Activated B cell treated with CpG ODN at 0.5 μM for 24 hours (primary cell): ENCODE measurements at regions not wholly inside any gene's neighbourhood (a gene's known extent, or its start where the extent isn't known, plus 50 kb on each side); places are given as distances from the start of the nearest gene placed in this dataset.

Experiments
- ATAC-seq: fragments of 200-7000 bp; cut with Tn5 transposase; one replicate; pipeline ENCODE4 v1.10.0; 2021; ENCODE audit warnings: low read depth, mild to moderate bottlenecking, moderate library complexity
- CTCF ChIA-PET: fragments of 350-600 bp; sonication (Branson Sonifier 250); formaldehyde crosslinking; loops from one replicate; lab custom pipeline; 2021; ENCODE audit warnings: antibody characterized with exemption; lab: Charles Lee
- POLR2A ChIA-PET: fragments of 350-600 bp; sonication (Branson Sonifier 250); formaldehyde crosslinking; loops from one replicate; lab custom pipeline; 2021; ENCODE audit warnings: antibody characterized with exemption; lab: Charles Lee
- DNase-seq: peaks from one replicate; pipeline ENCODE4 v3.0.0; 2022
- H3K27ac Mint-ChIP-seq: one replicate; pipeline ENCODE4 v1.8.0; 2020; ENCODE audit warnings: mixed read lengths
- H3K27me3 Mint-ChIP-seq: one replicate; pipeline ENCODE4 v1.8.0; 2021; ENCODE audit warnings: mixed read lengths
- H3K36me3 Mint-ChIP-seq: one replicate; pipeline ENCODE4 v1.8.0; 2021; ENCODE audit warnings: low read depth, mixed read lengths
- H3K4me1 Mint-ChIP-seq: one replicate; pipeline ENCODE4 v1.8.0; 2021; ENCODE audit warnings: mixed read lengths
- H3K4me3 Mint-ChIP-seq: one replicate; pipeline ENCODE4 v1.8.0; 2020; ENCODE audit warnings: mild to moderate bottlenecking, mixed read lengths
- H3K9me3 Mint-ChIP-seq: one replicate; pipeline ENCODE4 v1.8.0; 2020; ENCODE audit warnings: mixed read lengths
- CTCF ChIP-seq: fragments of 200-600 bp; IDR thresholded peaks from one replicate; pipeline ENCODE4 v1.8.0; 2022; ENCODE audit warnings: antibody characterized with exemption, mild to moderate bottlenecking
- intact Hi-C: fragments of 100-400 bp; cut with micrococcal nuclease; formaldehyde crosslinking; loops from one replicate; pipeline ENCODE4 v1.15.1; 2024

GRCh38 chr20:39954621-39955020 is 734.4 kb downstream of the MAFB start:
- POLR2A ChIA-PET: no interaction called here
- Mint-ChIP-seq H3K36me3 (no peaks in the 10 kb centered on the region), H3K4me3 (no peak overlapping the region), H3K27me3 (no peaks in the 10 kb centered on the region), H3K4me1 (no peaks in the 10 kb centered on the region), H3K9me3 (no peaks in the 10 kb centered on the region), H3K27ac (no peak overlapping the region)
- no peak for ATAC-seq
- no peak for DNase-seq
- intact Hi-C loops: no loop called here
- no peak for TF ChIP-seq CTCF
- CTCF ChIA-PET: no interaction called here

GRCh38 chr20:39946931-39947330 is 742.1 kb downstream of the MAFB start:
- no peaks in the 10 kb centered on the region for H3K36me3 Mint-ChIP-seq
- peaks cover 4% of the 10 kb centered on the region for H3K27me3 Mint-ChIP-seq
- ChIA-PET CTCF (no interaction called here), POLR2A (no interaction called here)
- H3K27ac Mint-ChIP-seq: no peak overlapping the region
- DNase-seq: no peak
- no peak overlapping the region for H3K4me3 Mint-ChIP-seq
- H3K4me1 Mint-ChIP-seq: no peaks in the 10 kb centered on the region
- intact Hi-C loops: no loop called here
- ATAC-seq: no peak
- TF ChIP-seq CTCF: no peak
- H3K9me3 Mint-ChIP-seq: no peaks in the 10 kb centered on the region

GRCh38 chr20:39946053-39946810 is 742.8 kb downstream of the MAFB start:
- H3K27ac Mint-ChIP-seq: no peak overlapping the region
- ChIA-PET CTCF (no interaction called here), POLR2A (no interaction called here)
- H3K4me3 Mint-ChIP-seq: no peak overlapping the region
- H3K4me1 Mint-ChIP-seq: no peaks in the 10 kb centered on the region
- DNase-seq: no peak
- no peak for TF ChIP-seq CTCF
- H3K27me3 Mint-ChIP-seq: peaks cover 4% of the 10 kb centered on the region
- H3K9me3 Mint-ChIP-seq: no peaks in the 10 kb centered on the region
- intact Hi-C loops: no loop called here
- H3K36me3 Mint-ChIP-seq: no peaks in the 10 kb centered on the region
- ATAC-seq: no peak

- no peak overlapping the region for H3K27ac Mint-ChIP-seq
- TF ChIP-seq CTCF: no peak
- no peak overlapping the region for H3K4me3 Mint-ChIP-seq
- no peaks in the 10 kb centered on the region for H3K4me1 Mint-ChIP-seq
- peaks cover 4% of the 10 kb centered on the region for H3K27me3 Mint-ChIP-seq
- no peak for ATAC-seq
- ChIA-PET POLR2A (no interaction called here), CTCF (no interaction called here)
- no peaks in the 10 kb centered on the region for H3K9me3 Mint-ChIP-seq
- H3K36me3 Mint-ChIP-seq: no peaks in the 10 kb centered on the region
- DNase-seq: no peak
- intact Hi-C loops: no loop called here
These were observed 744.2 kb downstream of the MAFB start for GRCh38 chr20:39944861-39945260.

DNA sequence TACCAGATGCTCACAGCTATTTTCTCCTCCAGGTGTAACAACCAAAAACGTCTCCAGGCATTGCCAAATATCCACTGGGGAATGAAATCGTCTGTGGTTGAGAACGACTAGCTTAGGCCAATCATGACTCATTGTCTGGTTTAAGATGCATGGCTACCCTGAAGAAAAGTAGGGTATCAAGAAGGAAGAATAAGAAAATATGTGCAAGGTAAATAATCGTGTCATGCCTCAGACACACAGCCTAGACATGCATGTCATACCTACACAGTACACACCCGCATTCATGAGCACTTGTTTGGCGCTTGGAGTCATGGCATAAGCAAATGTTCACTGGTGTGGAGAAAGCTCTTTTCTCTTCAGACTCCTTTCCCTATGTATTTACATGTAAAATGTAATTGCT is 745.7 kb downstream of the MAFB start:
- Mint-ChIP-seq H3K9me3 (no peaks in the 10 kb centered on the region), H3K27me3 (peaks cover 4% of the 10 kb centered on the region), H3K4me3 (no peak overlapping the region), H3K27ac (no peak overlapping the region), H3K36me3 (no peaks in the 10 kb centered on the region), H3K4me1 (no peaks in the 10 kb centered on the region)
- ATAC-seq (no peak), DNase-seq (no peak)
- TF ChIP-seq CTCF: no peak
- ChIA-PET POLR2A (no interaction called here), CTCF (no interaction called here)
- intact Hi-C loops: no loop called here
